HG03280 (cell line): ENCODE measurements at regions not wholly inside any gene's neighbourhood (a gene's known extent, or its start where the extent isn't known, plus 50 kb on each side); places are given as distances from the start of the nearest gene placed in this dataset.
"Not testable (repeated sequence)": the region's sequence is repeated elsewhere in the genome, so short reads cannot be mapped to it uniquely, and the experiment has no call there.

Source experiments
- ATAC-seq: cut with Tn5 transposase; IDR thresholded peaks from one replicate; pipeline ENCODE4 v1.9.1; 2021; ENCODE audit warnings: mild to moderate bottlenecking, moderate library complexity; ENCODE audit not compliant: unreplicated experiment

- ATAC-seq: not testable (repeated sequence)
These were observed 268.6 kb upstream of the SATB1 start for GRCh38 chr3:18693588-18694329.

GRCh38 chr3:18687286-18687685 lies 262.1 kb upstream of the SATB1 start:
- ATAC-seq: no peak

- ATAC-seq: no peak
These were observed 258.8 kb upstream of the SATB1 start for GRCh38 chr3:18683900-18684299.

GRCh38 chr3:18681818-18682345 lies 256.7 kb upstream of the SATB1 start:
- ATAC-seq: no peak

- no peak for ATAC-seq
These were observed 255.6 kb upstream of the SATB1 start for GRCh38 chr3:18680758-18681157.

- no peak for ATAC-seq
These were observed 254.1 kb upstream of the SATB1 start for GRCh38 chr3:18679238-18679637.

GRCh38 chr3:18675197-18675596 lies 250.1 kb upstream of the SATB1 start:
- ATAC-seq: no peak

- no peak for ATAC-seq
These were observed 247.4 kb upstream of the SATB1 start for GRCh38 chr3:18672561-18672960.

GRCh38 chr3:18670759-18671158 lies 245.6 kb upstream of the SATB1 start:
- no peak for ATAC-seq

- ATAC-seq: no peak
These were observed 244.2 kb upstream of the SATB1 start for GRCh38 chr3:18669374-18669773.

GRCh38 chr3:18667552-18667951 lies 242.4 kb upstream of the SATB1 start:
- ATAC-seq: no peak

- ATAC-seq: no peak
These were observed 241.5 kb upstream of the SATB1 start for GRCh38 chr3:18666655-18667054.

- no peak for ATAC-seq
These were observed 234.9 kb upstream of the SATB1 start for GRCh38 chr3:18660059-18660458.

GRCh38 chr3:18657858-18658820 lies 233.0 kb upstream of the SATB1 start:
- ATAC-seq: no peak

- no peak for ATAC-seq
These were observed 231.7 kb upstream of the SATB1 start for GRCh38 chr3:18656866-18657265.

- no peak for ATAC-seq
These were observed 231.3 kb upstream of the SATB1 start for GRCh38 chr3:18656410-18656809.

- ATAC-seq: no peak
These were observed 230.7 kb upstream of the SATB1 start for GRCh38 chr3:18655827-18656226.

GRCh38 chr3:18652781-18653180 lies 227.6 kb upstream of the SATB1 start:
- no peak for ATAC-seq

- ATAC-seq: no peak
These were observed 225.6 kb upstream of the SATB1 start for GRCh38 chr3:18650731-18651130.

- peak; percentile 78 for ATAC-seq
These were observed 224.7 kb upstream of the SATB1 start for GRCh38 chr3:18649666-18650363.

- ATAC-seq: no peak
These were observed 223.8 kb upstream of the SATB1 start for GRCh38 chr3:18648868-18649462.
